ENCODE measurements at regions not wholly inside any gene's neighbourhood (a gene's known extent, or its start where the extent isn't known, plus 50 kb on each side); places are given as distances from the start of the nearest gene placed in this dataset.

- no peak for TF ChIP-seq POLR2A (IDR thresholded peaks at IDR 0.05)
- TF ChIP-seq CTCF (IDR thresholded peaks at IDR 0.05), result no peak
Observed at GRCh38 chr2:121152861-121153260, 132.1 kb downstream of the TFCP2L1 start.
